HUES64 (cell line): ENCODE measurements at regions not wholly inside any gene's neighbourhood (a gene's known extent, or its start where the extent isn't known, plus 50 kb on each side); places are given as distances from the start of the nearest gene placed in this dataset.

ENCODE experiments used
- H3K27ac ChIP-seq: 2 replicates; pipeline ENCODE4 v1.7.0; 2013; ENCODE audit warnings: low read depth, low read length, inconsistent platforms
- H3K27me3 ChIP-seq: 2 replicates; pipeline ENCODE4 v1.6.1; 2013; ENCODE audit warnings: mild to moderate bottlenecking, low read length; ENCODE audit not compliant: insufficient read depth
- H3K36me3 ChIP-seq: 2 replicates; pipeline ENCODE4 v1.6.1; 2013; ENCODE audit warnings: mild to moderate bottlenecking, low read length; ENCODE audit not compliant: insufficient read depth
- H3K4me1 ChIP-seq: 2 replicates; pipeline ENCODE4 v1.6.1; 2013; ENCODE audit warnings: mild to moderate bottlenecking, low read length, moderate library complexity; ENCODE audit not compliant: insufficient read depth
- H3K4me3 ChIP-seq: 2 replicates; pipeline ENCODE4 v1.5.1; 2013; ENCODE audit warnings: mild to moderate bottlenecking, low read length, moderate library complexity
- H3K9ac ChIP-seq: 2 replicates; pipeline ENCODE4 v1.6.1; 2013; ENCODE audit warnings: mild to moderate bottlenecking, low read depth, low read length
- H3K9me3 ChIP-seq: 2 replicates; pipeline ENCODE4 v1.6.1; 2013; ENCODE audit warnings: low read depth, low read length; ENCODE audit not compliant: insufficient read depth
- WGBS: fragments of 150-250, 120-280 bp; methylation state at CpG from one replicate; pipeline ENCODE4 v1.1.7; 2013; ENCODE audit warnings: missing lambda C conversion rate; 5-methylcytosine and 5-hydroxymethylcytosine counted together

DNA sequence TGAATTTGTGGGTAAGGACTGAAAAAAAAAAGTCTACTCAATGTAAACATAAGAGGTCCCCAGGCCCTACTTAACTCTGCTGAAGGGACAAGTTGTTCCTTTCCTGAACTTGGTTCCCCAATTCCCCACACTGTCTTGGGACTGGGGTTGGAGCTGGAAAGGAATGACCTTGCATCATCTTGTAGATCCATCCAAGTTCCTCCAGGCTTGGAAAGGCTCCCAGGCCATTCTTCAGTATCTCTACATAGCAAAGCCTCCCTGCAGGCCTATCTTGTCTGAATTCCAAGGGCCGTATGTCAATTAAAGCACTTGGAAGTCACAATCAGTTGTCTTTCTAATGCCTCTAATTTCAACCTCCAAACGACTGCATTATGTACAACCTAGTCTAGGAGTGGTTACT is 361.2 kb downstream of the TMEM135 start:
- no peak overlapping the region for H3K27ac ChIP-seq
- no peak overlapping the region for H3K9ac ChIP-seq
- 0 out of 2 replicates have a peak, but pooled peaks cover 4% of the 10 kb centered on the region for H3K9me3 ChIP-seq
- peaks cover 9% of the 10 kb centered on the region; the same call in 1 of the 2 replicates for H3K4me1 ChIP-seq
- no peak overlapping the region for H3K4me3 ChIP-seq
- 91% methylated on average over 1 of the region's 2 CpGs for WGBS
- H3K36me3 ChIP-seq, result no peaks in the 10 kb centered on the region
- H3K27me3 ChIP-seq, result no peaks in the 10 kb centered on the region

GRCh38 chr11:87397011-87397865 is 359.5 kb downstream of the TMEM135 start:
- Histone ChIP-seq H3K27me3 (no peaks in the 10 kb centered on the region), H3K9me3 (0 out of 2 replicates have a peak, but pooled peaks cover 4% of the 10 kb centered on the region), H3K27ac (no peak overlapping the region), H3K36me3 (no peaks in the 10 kb centered on the region), H3K4me3 (no peak overlapping the region), H3K4me1 (peaks cover 9% of the 10 kb centered on the region; the same call in 1 of the 2 replicates), H3K9ac (no peak overlapping the region)
- WGBS, result 97% methylated on average over 5 of the region's 5 CpGs

GRCh38 chr11:87394924-87395323 is 357.2 kb downstream of the TMEM135 start:
- Histone ChIP-seq H3K36me3 (no peaks in the 10 kb centered on the region), H3K4me3 (no peak overlapping the region), H3K27me3 (no peaks in the 10 kb centered on the region), H3K9ac (no peak overlapping the region), H3K9me3 (0 out of 2 replicates have a peak, but pooled peaks cover 4% of the 10 kb centered on the region), H3K4me1 (peaks cover 9% of the 10 kb centered on the region; the same call in 1 of the 2 replicates), H3K27ac (no peak overlapping the region)
- WGBS, result 50% methylated on average over 1 of the region's 1 CpG

DNA sequence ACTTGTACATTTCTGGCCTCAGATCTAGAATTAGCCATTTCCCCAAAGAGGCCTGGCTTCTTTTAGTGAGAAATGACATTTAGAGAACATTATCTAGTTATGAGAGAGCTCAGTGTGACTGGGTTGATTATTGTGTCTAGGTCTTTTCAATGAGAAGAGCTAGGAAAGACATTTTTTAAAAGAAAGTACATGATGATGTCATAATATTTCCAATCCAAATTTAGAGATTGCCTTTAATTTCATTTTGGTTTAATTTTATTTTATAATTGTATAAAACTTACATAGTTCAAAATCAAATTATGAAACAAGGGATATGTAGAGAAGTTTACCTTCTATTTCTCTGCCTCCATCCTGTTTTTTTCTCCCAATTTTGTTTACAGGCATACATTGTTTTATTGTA is 354.9 kb downstream of the TMEM135 start:
- no peaks in the 10 kb centered on the region for H3K36me3 ChIP-seq
- H3K4me3 ChIP-seq, result no peak overlapping the region
- no peaks in the 10 kb centered on the region for H3K27me3 ChIP-seq
- no peak overlapping the region for H3K27ac ChIP-seq
- H3K4me1 ChIP-seq, result peaks cover 9% of the 10 kb centered on the region; the same call in 1 of the 2 replicates
- H3K9ac ChIP-seq, result no peak overlapping the region
- 0 out of 2 replicates have a peak, but pooled peaks cover 4% of the 10 kb centered on the region for H3K9me3 ChIP-seq

- 92% methylated on average over 3 of the region's 3 CpGs for WGBS
- Histone ChIP-seq H3K36me3 (no peaks in the 10 kb centered on the region), H3K4me1 (peaks cover 9% of the 10 kb centered on the region; the same call in 1 of the 2 replicates), H3K9ac (no peak overlapping the region), H3K9me3 (0 out of 2 replicates have a peak, but pooled peaks cover 4% of the 10 kb centered on the region), H3K27me3 (no peaks in the 10 kb centered on the region), H3K27ac (no peak overlapping the region), H3K4me3 (no peak overlapping the region)
These were observed 353.8 kb downstream of the TMEM135 start for GRCh38 chr11:87391496-87391895.

DNA sequence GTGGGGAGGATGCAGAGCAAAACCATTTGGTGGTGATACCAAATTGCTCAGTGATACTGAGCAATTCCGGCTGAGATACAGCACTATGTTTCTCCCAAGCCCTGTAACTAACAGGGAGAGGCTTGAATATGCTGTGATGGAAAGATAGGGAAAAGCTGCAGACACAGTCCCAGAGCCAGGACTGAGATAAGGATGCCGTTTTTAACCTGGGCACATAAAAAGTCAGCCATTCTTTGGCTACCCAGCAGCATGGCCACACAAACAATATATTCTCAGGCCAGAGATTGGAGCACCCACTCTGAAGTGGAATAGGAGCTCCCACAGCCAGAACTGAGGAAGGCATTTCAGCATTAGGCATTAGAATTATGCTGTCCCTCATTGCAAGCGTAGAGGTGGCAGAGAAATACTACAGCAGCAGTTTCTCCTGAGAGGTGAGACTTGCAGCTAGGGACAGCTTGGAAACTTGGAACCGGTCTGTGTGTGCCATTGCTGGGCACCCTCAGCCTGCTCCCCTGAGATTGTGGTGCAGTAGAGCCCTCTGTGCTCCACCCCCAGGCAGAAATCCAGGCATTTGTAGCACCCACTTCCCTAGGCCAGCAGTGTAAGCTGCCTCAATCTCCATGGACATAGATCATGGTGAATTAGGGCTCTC is 346.5 kb downstream of the TMEM135 start:
- WGBS, result 85% methylated on average over 4 of the region's 4 CpGs
- no peaks in the 10 kb centered on the region for H3K36me3 ChIP-seq

DNA sequence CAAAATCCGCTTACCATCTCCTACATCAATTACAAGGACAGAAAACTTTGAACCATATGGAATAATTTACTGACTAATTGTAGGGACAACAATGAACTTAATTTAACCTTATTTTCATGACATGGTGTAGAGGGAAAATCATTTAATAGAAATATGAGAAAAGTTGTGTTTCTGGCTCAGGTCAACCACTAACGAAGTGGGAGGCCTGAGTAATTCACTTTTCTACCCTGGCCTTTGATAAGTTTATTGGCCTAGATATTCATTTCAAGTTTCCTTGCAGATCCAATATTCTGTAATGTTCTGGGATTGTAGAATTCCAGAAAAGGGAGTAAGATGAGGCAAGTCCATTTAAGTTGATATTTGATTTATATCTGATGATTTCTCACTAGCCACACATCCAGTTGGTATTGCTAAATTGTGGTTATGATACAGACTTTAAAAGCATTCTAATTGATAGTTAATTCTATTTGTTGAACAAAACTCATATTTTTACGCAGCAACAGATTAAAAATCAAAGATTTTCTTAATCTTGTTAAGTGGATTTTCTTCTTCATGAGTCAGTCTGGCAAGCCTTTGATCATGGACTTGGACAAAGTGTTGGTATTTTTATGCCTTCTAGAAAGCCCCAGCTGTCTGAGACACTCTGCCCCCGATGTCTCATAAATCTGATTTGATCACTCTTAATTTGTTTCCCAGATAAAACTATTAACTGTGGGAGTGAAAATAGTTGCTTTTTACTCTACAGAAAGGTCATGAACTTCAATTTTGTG is 336.5 kb downstream of the TMEM135 start:
- 93% methylated on average over 4 of the region's 4 CpGs for WGBS
- Histone ChIP-seq H3K9ac (no peak overlapping the region), H3K36me3 (no peaks in the 10 kb centered on the region), H3K27me3 (no peaks in the 10 kb centered on the region), H3K4me1 (peaks cover 16% of the 10 kb centered on the region), H3K27ac (no peak overlapping the region), H3K9me3 (peaks cover 6% of the 10 kb centered on the region; the same call in 1 of the 2 replicates), H3K4me3 (no peak overlapping the region)

More for the DNA sequence above, 346.5 kb downstream of the TMEM135 start:
- Histone ChIP-seq H3K27ac (no peak overlapping the region), H3K4me1 (no peaks in the 10 kb centered on the region), H3K27me3 (no peaks in the 10 kb centered on the region), H3K4me3 (no peak overlapping the region), H3K9ac (no peak overlapping the region), H3K9me3 (0 out of 2 replicates have a peak, but pooled peaks cover 8% of the 10 kb centered on the region)
